SK-N-SH (cell line): ENCODE measurements at regions not wholly inside any gene's neighbourhood (a gene's known extent, or its start where the extent isn't known, plus 50 kb on each side); places are given as distances from the start of the nearest gene placed in this dataset.

Experiments
- CTCF ChIA-PET: fragments of 300-600, 350-600 bp; formaldehyde crosslinking; extraction: SDS; loops from one replicate; lab custom pipeline; 2021; lab: Yijun Ruan, JAX
- POLR2A ChIA-PET: fragments of 350-600 bp; sonication (Branson Sonifier 250); formaldehyde crosslinking; extraction: SDS; loops from one replicate; lab custom pipeline; 2020; ENCODE audit warnings: antibody characterized with exemption, inconsistent platforms; lab: Yijun Ruan, JAX
- DNase-seq: peaks from one replicate; pipeline ENCODE4 v3.0.0; 2012
- H2AFZ ChIP-seq: fragments of 200-600 bp; sonication (generic); 2 replicates; pipeline ENCODE4 v1.8.1; 2016; ENCODE audit warnings: antibody characterized with exemption, mild to moderate bottlenecking, low read depth
- H3F3A ChIP-seq: fragments of 200-600 bp; sonication (generic); replicated peaks from 2 replicates; pipeline ENCODE3; 2016; ENCODE audit warnings: antibody characterized with exemption, mild to moderate bottlenecking; ENCODE audit not compliant: insufficient read depth
- H3K27ac ChIP-seq, 2 experiments: fragments of 200-500 bp in 1 of 2; fragments of 200-600 bp in 1 of 2; sonication (Bioruptor generic) in 1 of 2; sonication (generic), shearing (Covaris generic) in 1 of 2; 2 replicates each; pipeline versions ENCODE4 v1.5.1 to v1.6.1; 2014 to 2016; ENCODE audit warnings: low read depth in 2 of 2, inconsistent platforms in 1 of 2, low read length in 1 of 2, mild to moderate bottlenecking in 1 of 2, mixed read lengths in 1 of 2
- H3K27me3 ChIP-seq: fragments of 200-600 bp; sonication (generic), shearing (Covaris generic); 2 replicates; pipeline ENCODE4 v1.6.1; 2016; ENCODE audit warnings: mixed run types; ENCODE audit not compliant: insufficient read depth
- H3K36me3 ChIP-seq, 2 experiments: fragments of 200-500 bp in 1 of 2; fragments of 200-600 bp in 1 of 2; sonication (Bioruptor generic) in 1 of 2; sonication (generic) in 1 of 2; replicated peaks in 1 of 2; 2 replicates each; pipeline versions ENCODE3 to v1.5.1; 2014 to 2016; ENCODE audit warnings: low read length in 1 of 2, mild to moderate bottlenecking in 1 of 2; ENCODE audit not compliant: insufficient read depth in 2 of 2, control insufficient read depth in 1 of 2
- H3K4me1 ChIP-seq, 2 experiments: fragments of 200-500 bp in 1 of 2; fragments of 200-600 bp in 1 of 2; sonication (Bioruptor generic) in 1 of 2; sonication (generic), shearing (Covaris generic) in 1 of 2; 2 replicates each; pipeline versions ENCODE4 v1.5.1 to v1.6.1; 2014 to 2016; ENCODE audit warnings: low read depth in 1 of 2, low read length in 1 of 2, mixed run types in 1 of 2; ENCODE audit not compliant: insufficient read depth in 2 of 2, control insufficient read depth in 1 of 2
- H3K4me2 ChIP-seq: fragments of 200-600 bp; sonication (generic), shearing (Covaris generic); 2 replicates; pipeline ENCODE4 v1.6.1; 2017; ENCODE audit warnings: mixed run types
- H3K4me3 ChIP-seq, 2 experiments: fragments of 200-500 bp in 1 of 2; fragments of 200-600 bp in 1 of 2; sonication (Bioruptor generic) in 1 of 2; sonication (generic), shearing (Covaris generic) in 1 of 2; 2 replicates each; pipeline versions ENCODE4 v1.5.1 to v1.8.1; 2014 to 2016; ENCODE audit warnings: low read depth in 2 of 2, inconsistent platforms in 1 of 2, low read length in 1 of 2, mild to moderate bottlenecking in 1 of 2, mixed read lengths in 1 of 2, moderate library complexity in 1 of 2
- H3K79me2 ChIP-seq: fragments of 200-600 bp; sonication (generic); 2 replicates; pipeline ENCODE4 v1.8.1; 2017; ENCODE audit warnings: mild to moderate bottlenecking; ENCODE audit not compliant: insufficient read depth
- H3K9ac ChIP-seq: fragments of 200-600 bp; sonication (generic); 2 replicates; pipeline ENCODE4 v1.6.1; 2017; ENCODE audit warnings: mixed run types
- H3K9me2 ChIP-seq: fragments of 200-600 bp; sonication (generic); 2 replicates; pipeline ENCODE4 v1.6.1; 2017; ENCODE audit warnings: mixed run types
- H3K9me3 ChIP-seq: fragments of 200-600 bp; sonication (generic); 2 replicates; pipeline ENCODE4 v1.6.1; 2017; ENCODE audit warnings: mixed run types, mild to moderate bottlenecking, moderate library complexity
- H4K20me1 ChIP-seq: fragments of 200-600 bp; sonication (generic); 2 replicates; pipeline ENCODE4 v1.6.1; 2017; ENCODE audit warnings: mild to moderate bottlenecking, mixed run types; ENCODE audit not compliant: insufficient read depth
- EZH2phosphoT487 ChIP-seq: fragments of 200-600 bp; sonication (generic); IDR thresholded peaks from 2 replicates; pipeline ENCODE4 v1.6.1; 2017; ENCODE audit warnings: low read depth, mixed run types, mild to moderate bottlenecking, antibody characterized with exemption, moderate library complexity, borderline replicate concordance
- FOXJ3 ChIP-seq: sonication (generic); formaldehyde crosslinking; IDR thresholded peaks from 2 replicates; pipeline ENCODE4 v1.5.1; 2020; ENCODE audit warnings: mild to moderate bottlenecking, missing genetic modification reagents
- FOXM1 ChIP-seq: IDR thresholded peaks from 2 replicates; pipeline ENCODE4 v1.4.0; 2012; ENCODE audit warnings: low read depth, mild to moderate bottlenecking
- JUND ChIP-seq: IDR thresholded peaks from 2 replicates; pipeline ENCODE4 v1.4.0; 2012
- MEF2A ChIP-seq: IDR thresholded peaks from 2 replicates; pipeline ENCODE4 v1.4.0; 2012; ENCODE audit warnings: low read depth, borderline replicate concordance
- MXI1 ChIP-seq: IDR thresholded peaks from 2 replicates; pipeline ENCODE4 v1.6.1; 2012; ENCODE audit warnings: mild to moderate bottlenecking, low read depth, low read length, improper control_type of control experiment
- RCOR1 ChIP-seq: fragments of 150-350 bp; IDR thresholded peaks from 2 replicates; pipeline ENCODE4 v1.6.1; 2017; ENCODE audit warnings: antibody characterized with exemption, low read length
- REST ChIP-seq: IDR thresholded peaks from 2 replicates; pipeline ENCODE4 v1.6.1; 2012; ENCODE audit warnings: mild to moderate bottlenecking, low read depth, low read length, moderate library complexity
- SIN3A ChIP-seq: IDR thresholded peaks from 2 replicates; pipeline ENCODE4 v1.6.1; 2012; ENCODE audit warnings: low read depth, mild to moderate bottlenecking, low read length, moderate library complexity, borderline replicate concordance
- SMC3 ChIP-seq: IDR thresholded peaks from 2 replicates; pipeline ENCODE4 v1.6.1; 2012; ENCODE audit warnings: low read depth, low read length, improper control_type of control experiment
- TCF12 ChIP-seq: IDR thresholded peaks from 2 replicates; pipeline ENCODE4 v1.4.0; 2012
- USF2 ChIP-seq: fragments of 150-350 bp; IDR thresholded peaks from 2 replicates; pipeline ENCODE4 v1.6.1; 2017; ENCODE audit warnings: antibody characterized with exemption, low read length, low read depth, borderline replicate concordance
- WGBS: methylation state at CpG from one replicate; pipeline ENCODE4 v1.1.6; 2017; ENCODE audit warnings: low lambda C conversion rate; 5-methylcytosine and 5-hydroxymethylcytosine counted together
- TF ChIP-seq, protein P1 (sequence below): fragments of 200-600 bp; sonication (generic); IDR thresholded peaks from 2 replicates; pipeline ENCODE4 v1.6.1; 2017; ENCODE audit warnings: antibody characterized with exemption, mild to moderate bottlenecking, moderate library complexity

DNA sequence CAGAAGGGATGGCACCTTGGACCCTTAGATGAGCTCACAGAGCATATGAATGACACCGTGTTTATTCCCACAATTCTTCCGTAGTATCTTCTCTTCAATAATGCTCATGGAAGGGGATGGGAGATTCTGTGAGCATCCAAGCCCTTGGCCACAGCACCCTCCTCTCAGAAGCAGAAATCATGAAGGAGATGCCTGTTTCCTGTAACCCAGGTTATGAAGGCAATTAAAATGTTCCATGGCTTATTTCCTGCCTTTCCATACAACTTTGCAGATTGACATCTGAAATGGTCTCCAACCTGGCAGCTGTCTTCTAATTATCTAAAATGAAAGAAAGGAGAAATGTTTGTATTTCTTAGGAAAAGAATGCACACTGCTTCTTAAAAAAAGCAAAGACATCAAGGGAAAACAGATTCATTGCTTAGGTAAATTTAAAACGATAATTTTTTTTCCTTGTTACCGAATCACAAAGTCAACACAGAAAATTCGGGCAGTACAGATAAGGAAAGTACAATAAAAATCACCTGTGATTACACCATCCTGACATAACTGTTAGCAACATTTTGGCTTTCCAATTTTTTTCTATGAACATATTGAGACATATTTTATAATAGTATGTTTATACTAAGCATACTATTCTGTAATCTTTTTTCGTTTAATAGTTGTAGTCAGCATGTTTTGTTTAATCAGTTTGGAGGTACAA is 128.5 kb downstream of the SQOR start:
- Histone ChIP-seq H3K79me2 (no peaks in the 10 kb centered on the region), H3F3A (no peaks in the 10 kb centered on the region), H3K9me2 (no peaks in the 10 kb centered on the region), H3K9ac (no peak overlapping the region), H4K20me1 (no peaks in the 10 kb centered on the region), H3K36me3 (no peaks in the 10 kb centered on the region), H3K4me2 (no peak overlapping the region), H3K4me1 (no peaks in the 10 kb centered on the region), H3K4me3 (no peak overlapping the region), H3K27ac (no peak overlapping the region), H3K9me3 (no peaks in the 10 kb centered on the region), H3K27me3 (no peaks in the 10 kb centered on the region), H2AFZ (no peak overlapping the region)
- ChIA-PET CTCF (interaction anchor here (0.7 to 2.4 kb wide), 3 partner anchors 13 to 40 kb away, joined by 3 to 8 read pairs (median 4); no protein-coding TSS in a partner anchor), POLR2A (no interaction called here)
- 32% methylated on average over 6 of the region's 6 CpGs for WGBS
- DNase-seq, result no peak
- TF ChIP-seq SIN3A (no peak), JUND (no peak), FOXM1 (no peak), MXI1 (no peak), RCOR1 (no peak), FOXJ3 (CRISPR knock-in tag) (no peak), TCF12 (no peak), SMC3 (no peak), MEF2A (no peak), USF2 (no peak), REST (no peak), EZH2phosphoT487 (no peak)
- TF ChIP-seq, protein P1, sequence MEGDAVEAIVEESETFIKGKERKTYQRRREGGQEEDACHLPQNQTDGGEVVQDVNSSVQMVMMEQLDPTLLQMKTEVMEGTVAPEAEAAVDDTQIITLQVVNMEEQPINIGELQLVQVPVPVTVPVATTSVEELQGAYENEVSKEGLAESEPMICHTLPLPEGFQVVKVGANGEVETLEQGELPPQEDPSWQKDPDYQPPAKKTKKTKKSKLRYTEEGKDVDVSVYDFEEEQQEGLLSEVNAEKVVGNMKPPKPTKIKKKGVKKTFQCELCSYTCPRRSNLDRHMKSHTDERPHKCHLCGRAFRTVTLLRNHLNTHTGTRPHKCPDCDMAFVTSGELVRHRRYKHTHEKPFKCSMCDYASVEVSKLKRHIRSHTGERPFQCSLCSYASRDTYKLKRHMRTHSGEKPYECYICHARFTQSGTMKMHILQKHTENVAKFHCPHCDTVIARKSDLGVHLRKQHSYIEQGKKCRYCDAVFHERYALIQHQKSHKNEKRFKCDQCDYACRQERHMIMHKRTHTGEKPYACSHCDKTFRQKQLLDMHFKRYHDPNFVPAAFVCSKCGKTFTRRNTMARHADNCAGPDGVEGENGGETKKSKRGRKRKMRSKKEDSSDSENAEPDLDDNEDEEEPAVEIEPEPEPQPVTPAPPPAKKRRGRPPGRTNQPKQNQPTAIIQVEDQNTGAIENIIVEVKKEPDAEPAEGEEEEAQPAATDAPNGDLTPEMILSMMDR, result no peak
